ENCODE measurements at regions not wholly inside any gene's neighbourhood (a gene's known extent, or its start where the extent isn't known, plus 50 kb on each side); places are given as distances from the start of the nearest gene placed in this dataset.

GRCh38 chr5:30802961-30803705 lies 390.4 kb upstream of the CDH6 start:
- TF ChIP-seq CTCF (IDR thresholded peaks at IDR 0.05; ENCODE audit: borderline replicate concordance, extremely low read depth, low read length, poor library complexity, severe bottlenecking): no peak
- no peak for TF ChIP-seq EZH2 (IDR thresholded peaks at IDR 0.05; ENCODE audit: borderline replicate concordance, low read depth, low read length, severe bottlenecking)

All from DND-41 (cell line).